HCT116 (cell line): ENCODE measurements at regions not wholly inside any gene's neighbourhood (a gene's known extent, or its start where the extent isn't known, plus 50 kb on each side); places are given as distances from the start of the nearest gene placed in this dataset.

Experiments
- ATAC-seq: fragments of 200-7000 bp; cut with Tn5 transposase; 2 replicates; pipeline ENCODE4 v1.9.1; 2020; ENCODE audit warnings: mild to moderate bottlenecking, moderate library complexity
- BruUV-seq: library from RNA; stranded (reverse); fragments of 400-500 nt; replicated peaks from 2 replicates; lab custom pipeline; 2021; lab: Mats Ljungman, UMichigan
- CTCF ChIA-PET: fragments of 300-600 bp; sonication (Branson Sonifier 250); formaldehyde crosslinking; loops from one replicate; lab custom pipeline; 2021; ENCODE audit warnings: antibody characterized with exemption; lab: Charles Lee
- POLR2A ChIA-PET: fragments of 300-600, 350-600 bp; sonication (Branson Sonifier 250); formaldehyde crosslinking; loops from one replicate; lab custom pipeline; 2021; ENCODE audit warnings: antibody characterized with exemption; lab: Charles Lee
- RAD21 ChIA-PET, 2 experiments: fragments of 300-600 bp; sonication (Branson Sonifier 250); formaldehyde crosslinking; loops; one replicate each; lab custom pipeline; 2023; ENCODE audit warnings: low total read pairs in 2 of 2; ENCODE audit not compliant: uncharacterized antibody in 2 of 2, unreplicated experiment in 2 of 2, low non-redundant PET in 1 of 2; lab: Charles Lee
- DNase-seq: peaks from one replicate; pipeline ENCODE4 v3.0.0-alpha.2; 2010; ENCODE audit warnings: low read depth, low spot score
- H2AFZ ChIP-seq: fragments of 200-600 bp; shearing (Covaris generic), sonication (generic); 2 replicates; pipeline ENCODE4 v1.6.1; 2017; ENCODE audit warnings: low read depth, mixed run types, mixed read lengths, antibody characterized with exemption, low read length; ENCODE audit not compliant: poor library complexity, severe bottlenecking
- H3K27ac ChIP-seq: 2 replicates; pipeline ENCODE4 v1.5.1; 2012; ENCODE audit warnings: low read depth, low read length
- H3K27me3 ChIP-seq: fragments of 200-600 bp; sonication (generic); 2 replicates; pipeline ENCODE4 v1.6.1; 2016; ENCODE audit warnings: mixed run types, low read length, mixed read lengths; ENCODE audit not compliant: insufficient read depth
- H3K36me3 ChIP-seq, 2 experiments: fragments of 200-500 bp in 1 of 2; fragments of 200-600 bp in 1 of 2; sonication (Bioruptor generic) in 1 of 2; sonication (generic) in 1 of 2; 2 replicates each; pipeline versions ENCODE4 v1.5.1 to v1.6.1; 2014 to 2016; ENCODE audit warnings: low read length in 2 of 2, inconsistent platforms in 1 of 2, mixed read lengths in 1 of 2, mixed run types in 1 of 2; ENCODE audit not compliant: insufficient read depth in 2 of 2, control insufficient read depth in 1 of 2
- H3K4me1 ChIP-seq, 2 experiments: fragments of 200-600 bp in 1 of 2; sonication (generic) in 1 of 2; 2 replicates each; pipeline versions ENCODE4 v1.5.1 to v1.6.1; 2012 to 2017; ENCODE audit warnings: low read length in 2 of 2, inconsistent platforms in 1 of 2, mild to moderate bottlenecking in 1 of 2, mixed read lengths in 1 of 2, mixed run types in 1 of 2, moderate library complexity in 1 of 2; ENCODE audit not compliant: insufficient read depth in 2 of 2, control insufficient read depth in 1 of 2
- H3K4me2 ChIP-seq: fragments of 200-600 bp; sonication (generic); 2 replicates; pipeline ENCODE4 v1.6.1; 2017; ENCODE audit warnings: mixed run types, low read length, mixed read lengths
- H3K4me3 ChIP-seq, 2 experiments: fragments of 200-600 bp in 1 of 2; sonication (generic) in 1 of 2; replicated peaks in 1 of 2; 2 replicates each; pipeline ENCODE4 v1.5.1; 2011 to 2016; ENCODE audit warnings: low read length in 2 of 2, control low read depth in 1 of 2, low read depth in 1 of 2, mild to moderate bottlenecking in 1 of 2, mixed read lengths in 1 of 2, mixed run types in 1 of 2
- H3K79me2 ChIP-seq: fragments of 200-600 bp; sonication (generic); 2 replicates; pipeline ENCODE4 v1.6.1; 2017; ENCODE audit warnings: mild to moderate bottlenecking, mixed run types, low read length, moderate library complexity, mixed read lengths; ENCODE audit not compliant: insufficient read depth
- H3K9ac ChIP-seq: fragments of 200-600 bp; sonication (generic); 2 replicates; pipeline ENCODE4 v1.6.1; 2016; ENCODE audit warnings: low read length, mixed read lengths
- H3K9me2 ChIP-seq: fragments of 200-600 bp; sonication (generic), shearing (Covaris generic); 2 replicates; pipeline ENCODE4 v1.6.1; 2017; ENCODE audit warnings: mixed run types, mild to moderate bottlenecking, moderate library complexity; ENCODE audit not compliant: insufficient read depth
- H3K9me3 ChIP-seq, 2 experiments: fragments of 200-500 bp in 1 of 2; fragments of 200-600 bp in 1 of 2; sonication (Bioruptor generic) in 1 of 2; sonication (generic) in 1 of 2; 2 replicates each; pipeline ENCODE4 v1.6.1; 2014 to 2017; ENCODE audit warnings: low read length in 2 of 2, mixed read lengths in 2 of 2, inconsistent platforms in 1 of 2, low read depth in 1 of 2, mild to moderate bottlenecking in 1 of 2, mixed run types in 1 of 2, moderate library complexity in 1 of 2; ENCODE audit not compliant: control insufficient read depth in 1 of 2, insufficient read depth in 1 of 2
- H4K20me1 ChIP-seq: fragments of 200-600 bp; sonication (generic), shearing (Covaris generic); 2 replicates; pipeline ENCODE4 v1.6.1; 2017; ENCODE audit warnings: mixed run types, mild to moderate bottlenecking, moderate library complexity; ENCODE audit not compliant: insufficient read depth
- ATF3 ChIP-seq: IDR thresholded peaks from 2 replicates; pipeline ENCODE4 v1.6.1; 2012
- CEBPB ChIP-seq: IDR thresholded peaks from 2 replicates; pipeline ENCODE4 v1.6.1; 2012; ENCODE audit warnings: low read depth
- ELF1 ChIP-seq: IDR thresholded peaks from 2 replicates; pipeline ENCODE4 v1.6.1; 2012; ENCODE audit warnings: low read depth, borderline replicate concordance
- MAX ChIP-seq: IDR thresholded peaks from 2 replicates; pipeline ENCODE4 v1.6.1; 2012
- POLR2AphosphoS5 ChIP-seq: IDR thresholded peaks from 2 replicates; pipeline ENCODE4 v1.6.1; 2011; ENCODE audit warnings: mild to moderate bottlenecking, low read depth, low read length, moderate library complexity
- RAD21 ChIP-seq: IDR thresholded peaks from 2 replicates; pipeline ENCODE4 v1.6.1; 2012; ENCODE audit warnings: low read depth, mild to moderate bottlenecking
- SIN3A ChIP-seq: IDR thresholded peaks from 2 replicates; pipeline ENCODE4 v1.6.1; 2012; ENCODE audit warnings: low read depth
- TCF7L2 ChIP-seq: IDR thresholded peaks from 2 replicates; pipeline ENCODE4 v1.7.0; 2011; ENCODE audit warnings: borderline replicate concordance, inconsistent platforms; ENCODE audit not compliant: insufficient read depth, insufficient read length; ENCODE audit errors: extremely low read depth
- ZFX ChIP-seq: fragments of 450-650 bp; IDR thresholded peaks from 2 replicates; pipeline ENCODE4 v1.6.1; 2017
- intact Hi-C: fragments of 100-400 bp; cut with micrococcal nuclease; formaldehyde crosslinking; loops from 2 replicates; pipeline ENCODE4 v1.10.0; 2022

- no peaks in the 10 kb centered on the region for H3K36me3 ChIP-seq
- H3K27ac ChIP-seq = no peak overlapping the region
- ChIA-PET RAD21 (no interaction called here), POLR2A (no interaction called here), CTCF (no interaction called here)
- DNase-seq = no peak
- H2AFZ ChIP-seq = no peak overlapping the region
- no TSS peak for BruUV-seq
- intact Hi-C loops = loop anchor here (10.0 kb wide), 1 partner anchor 524 kb away; no protein-coding TSS in a partner anchor
- no peaks in the 10 kb centered on the region for H3K9me3 ChIP-seq
- ATAC-seq = no peak
- H3K4me1 ChIP-seq = no peaks in the 10 kb centered on the region
- H3K9me2 ChIP-seq = no peaks in the 10 kb centered on the region
- no peaks in the 10 kb centered on the region for H4K20me1 ChIP-seq
- TF ChIP-seq ELF1 = no peak
- no peak for TF ChIP-seq TCF7L2
- no peak overlapping the region for H3K9ac ChIP-seq
- H3K4me2 ChIP-seq = no peak overlapping the region
- H3K79me2 ChIP-seq = no peaks in the 10 kb centered on the region
- no peaks in the 10 kb centered on the region for H3K27me3 ChIP-seq
- no peak overlapping the region for H3K4me3 ChIP-seq
Observed at GRCh38 chr3:87088430-87088992, 97.6 kb upstream of the VGLL3 start.

GRCh38 chr3:87084868-87085267, 93.9 kb upstream of the VGLL3 start:
- CTCF ChIA-PET = no interaction called here
- Histone ChIP-seq H3K36me3 (no peaks in the 10 kb centered on the region), H3K27me3 (no peaks in the 10 kb centered on the region), H2AFZ (no peak overlapping the region)
- RAD21 ChIA-PET = no interaction called here
- POLR2A ChIA-PET = no interaction called here
- intact Hi-C loops = loop anchor here (10.0 kb wide), 1 partner anchor 520 kb away; no protein-coding TSS in a partner anchor
- DNase-seq = no peak
- TF ChIP-seq RAD21 (no peak), MAX (no peak), POLR2AphosphoS5 (no peak), SIN3A (no peak), ATF3 (no peak), ZFX (no peak), CEBPB (no peak)
- TF ChIP-seq, all 23 proteins: peak for 0
- no peaks in the 10 kb centered on the region for H3K9me2 ChIP-seq
- no peaks in the 10 kb centered on the region for H3K4me1 ChIP-seq
- no peaks in the 10 kb centered on the region for H3K79me2 ChIP-seq
- no peak overlapping the region for H3K27ac ChIP-seq
- H3K9ac ChIP-seq = no peak overlapping the region
- H3K9me3 ChIP-seq = no peaks in the 10 kb centered on the region
- ATAC-seq = no peak
- H3K4me3 ChIP-seq = no peak overlapping the region
- H3K4me2 ChIP-seq = no peak overlapping the region
- no peaks in the 10 kb centered on the region for H4K20me1 ChIP-seq
- BruUV-seq = no TSS peak
